ENCODE measurements at regions not wholly inside any gene's neighbourhood (a gene's known extent, or its start where the extent isn't known, plus 50 kb on each side); places are given as distances from the start of the nearest gene placed in this dataset.

DNA sequence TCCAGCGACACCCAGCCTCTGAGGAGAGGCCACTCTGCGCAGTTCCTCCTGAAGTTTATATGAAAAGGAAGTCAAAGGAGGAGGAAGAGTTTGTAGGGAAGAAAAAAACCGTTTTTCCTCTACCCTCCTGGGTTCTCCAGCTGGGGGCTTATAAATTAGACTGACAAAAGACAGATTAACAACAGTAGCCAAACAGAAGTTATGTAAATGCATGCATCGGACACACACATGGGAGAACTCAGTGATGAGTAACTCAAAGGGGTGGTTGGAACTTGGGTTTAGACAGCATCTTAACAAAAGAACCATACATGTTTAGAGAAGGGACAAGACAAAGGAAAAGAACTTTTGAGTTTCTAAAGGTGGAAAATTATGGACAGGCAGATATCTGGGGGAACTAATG lies 71.2 kb downstream of the CD24 start:
- no peak for TF ChIP-seq GATAD2B (conservative IDR thresholded peaks at IDR 0.05; ENCODE audit: low read depth)
- no peak for TF ChIP-seq MEF2A (IDR thresholded peaks at IDR 0.05; ENCODE audit: insufficient read depth, low read depth, low read length)
- TF ChIP-seq, protein P1, sequence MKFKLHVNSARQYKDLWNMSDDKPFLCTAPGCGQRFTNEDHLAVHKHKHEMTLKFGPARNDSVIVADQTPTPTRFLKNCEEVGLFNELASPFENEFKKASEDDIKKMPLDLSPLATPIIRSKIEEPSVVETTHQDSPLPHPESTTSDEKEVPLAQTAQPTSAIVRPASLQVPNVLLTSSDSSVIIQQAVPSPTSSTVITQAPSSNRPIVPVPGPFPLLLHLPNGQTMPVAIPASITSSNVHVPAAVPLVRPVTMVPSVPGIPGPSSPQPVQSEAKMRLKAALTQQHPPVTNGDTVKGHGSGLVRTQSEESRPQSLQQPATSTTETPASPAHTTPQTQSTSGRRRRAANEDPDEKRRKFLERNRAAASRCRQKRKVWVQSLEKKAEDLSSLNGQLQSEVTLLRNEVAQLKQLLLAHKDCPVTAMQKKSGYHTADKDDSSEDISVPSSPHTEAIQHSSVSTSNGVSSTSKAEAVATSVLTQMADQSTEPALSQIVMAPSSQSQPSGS (IDR thresholded peaks at IDR 0.05; ENCODE audit: low read length), result no peak
- TF ChIP-seq JUNB (IDR thresholded peaks at IDR 0.05), result no peak
- no peak for TF ChIP-seq RFX5 (IDR thresholded peaks at IDR 0.05; ENCODE audit: low read depth, low read length)
- TF ChIP-seq, protein P2, sequence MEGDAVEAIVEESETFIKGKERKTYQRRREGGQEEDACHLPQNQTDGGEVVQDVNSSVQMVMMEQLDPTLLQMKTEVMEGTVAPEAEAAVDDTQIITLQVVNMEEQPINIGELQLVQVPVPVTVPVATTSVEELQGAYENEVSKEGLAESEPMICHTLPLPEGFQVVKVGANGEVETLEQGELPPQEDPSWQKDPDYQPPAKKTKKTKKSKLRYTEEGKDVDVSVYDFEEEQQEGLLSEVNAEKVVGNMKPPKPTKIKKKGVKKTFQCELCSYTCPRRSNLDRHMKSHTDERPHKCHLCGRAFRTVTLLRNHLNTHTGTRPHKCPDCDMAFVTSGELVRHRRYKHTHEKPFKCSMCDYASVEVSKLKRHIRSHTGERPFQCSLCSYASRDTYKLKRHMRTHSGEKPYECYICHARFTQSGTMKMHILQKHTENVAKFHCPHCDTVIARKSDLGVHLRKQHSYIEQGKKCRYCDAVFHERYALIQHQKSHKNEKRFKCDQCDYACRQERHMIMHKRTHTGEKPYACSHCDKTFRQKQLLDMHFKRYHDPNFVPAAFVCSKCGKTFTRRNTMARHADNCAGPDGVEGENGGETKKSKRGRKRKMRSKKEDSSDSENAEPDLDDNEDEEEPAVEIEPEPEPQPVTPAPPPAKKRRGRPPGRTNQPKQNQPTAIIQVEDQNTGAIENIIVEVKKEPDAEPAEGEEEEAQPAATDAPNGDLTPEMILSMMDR (IDR thresholded peaks at IDR 0.05 in 2 of 3, conservative IDR thresholded peaks at IDR 0.05 in 1 of 3; ENCODE audit: control insufficient read depth in 2 of 3, extremely low read depth in 1 of 3, insufficient read depth in 1 of 3, low read depth in 3 of 3, low read length in 3 of 3), result no peak
- no peak for TF ChIP-seq ZNF274 (IDR thresholded peaks at IDR 0.05; ENCODE audit: insufficient read depth, insufficient read length)
- TF ChIP-seq, protein P3, sequence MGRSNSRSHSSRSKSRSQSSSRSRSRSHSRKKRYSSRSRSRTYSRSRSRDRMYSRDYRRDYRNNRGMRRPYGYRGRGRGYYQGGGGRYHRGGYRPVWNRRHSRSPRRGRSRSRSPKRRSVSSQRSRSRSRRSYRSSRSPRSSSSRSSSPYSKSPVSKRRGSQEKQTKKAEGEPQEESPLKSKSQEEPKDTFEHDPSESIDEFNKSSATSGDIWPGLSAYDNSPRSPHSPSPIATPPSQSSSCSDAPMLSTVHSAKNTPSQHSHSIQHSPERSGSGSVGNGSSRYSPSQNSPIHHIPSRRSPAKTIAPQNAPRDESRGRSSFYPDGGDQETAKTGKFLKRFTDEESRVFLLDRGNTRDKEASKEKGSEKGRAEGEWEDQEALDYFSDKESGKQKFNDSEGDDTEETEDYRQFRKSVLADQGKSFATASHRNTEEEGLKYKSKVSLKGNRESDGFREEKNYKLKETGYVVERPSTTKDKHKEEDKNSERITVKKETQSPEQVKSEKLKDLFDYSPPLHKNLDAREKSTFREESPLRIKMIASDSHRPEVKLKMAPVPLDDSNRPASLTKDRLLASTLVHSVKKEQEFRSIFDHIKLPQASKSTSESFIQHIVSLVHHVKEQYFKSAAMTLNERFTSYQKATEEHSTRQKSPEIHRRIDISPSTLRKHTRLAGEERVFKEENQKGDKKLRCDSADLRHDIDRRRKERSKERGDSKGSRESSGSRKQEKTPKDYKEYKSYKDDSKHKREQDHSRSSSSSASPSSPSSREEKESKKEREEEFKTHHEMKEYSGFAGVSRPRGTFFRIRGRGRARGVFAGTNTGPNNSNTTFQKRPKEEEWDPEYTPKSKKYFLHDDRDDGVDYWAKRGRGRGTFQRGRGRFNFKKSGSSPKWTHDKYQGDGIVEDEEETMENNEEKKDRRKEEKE (IDR thresholded peaks at IDR 0.05), result no peak
- no peak for TF ChIP-seq ZZZ3 (IDR thresholded peaks at IDR 0.05; ENCODE audit: control insufficient read depth, insufficient read length, low read depth)
